A549 (cell line): ENCODE measurements at regions not wholly inside any gene's neighbourhood (a gene's known extent, or its start where the extent isn't known, plus 50 kb on each side); places are given as distances from the start of the nearest gene placed in this dataset.

ENCODE experiments used
- ATAC-seq, 2 experiments: fragments of 200-7000 bp in 1 of 2; fragments of >200 bp in 1 of 2; cut with Nextera tagmentation in 1 of 2; cut with Tn5 transposase in 1 of 2; 3 replicates each; pipeline versions ENCODE4 v1.8.0 to v1.9.1; 2018 to 2020; ENCODE audit warnings: mild to moderate bottlenecking in 1 of 2, moderate library complexity in 1 of 2
- CTCF ChIA-PET: fragments of 300-600 bp; sonication (Branson Sonifier 250); formaldehyde crosslinking; extraction: SDS; loops from one replicate; lab custom pipeline; 2021; ENCODE audit warnings: antibody characterized with exemption, inconsistent platforms; lab: Yijun Ruan, JAX
- POLR2A ChIA-PET: fragments of 350-600 bp; formaldehyde crosslinking; extraction: SDS; loops from one replicate; lab custom pipeline; 2021; ENCODE audit warnings: antibody characterized with exemption, inconsistent platforms; lab: Yijun Ruan, JAX
- DNase-seq, 2 experiments: peaks; one replicate each; pipeline versions ENCODE4 v3.0.0 to v3.0.0-alpha.2; 2011 to 2016; ENCODE audit warnings: low read depth in 1 of 2, low spot score in 1 of 2
- FAIRE-seq: peaks from 2 replicates; lab custom pipeline; 2011; peaks lifted over from hg19 to GRCh38; lab: Jason Lieb, UNC
- H3K27ac ChIP-seq, 2 experiments: fragments of >200 bp; sonication (Bioruptor Twin); formaldehyde crosslinking; 3 replicates each; pipeline ENCODE4 v1.5.1; 2016 to 2017
- H3K4me1 ChIP-seq: fragments of >200 bp; sonication (Bioruptor Twin); formaldehyde crosslinking; 3 replicates; pipeline ENCODE4 v1.6.1; 2016
- H3K4me2 ChIP-seq: fragments of >200 bp; sonication (Bioruptor Twin); formaldehyde crosslinking; 3 replicates; pipeline ENCODE4 v1.6.1; 2016
- H3K4me3 ChIP-seq: fragments of >200 bp; sonication (Bioruptor Twin); formaldehyde crosslinking; 3 replicates; pipeline ENCODE4 v1.5.1; 2016
- H3K9me3 ChIP-seq: fragments of >200 bp; sonication (Bioruptor Twin); formaldehyde crosslinking; 3 replicates; pipeline ENCODE4 v1.6.1; 2016
- EHF ChIP-seq: fragments of 250-450 bp; sonication (Bioruptor Pico); IDR thresholded peaks from 2 replicates; pipeline ENCODE4 v1.5.0; 2020; ENCODE audit warnings: mild to moderate bottlenecking
- FOSB ChIP-seq: fragments of 250-450 bp; sonication (Bioruptor Pico); IDR thresholded peaks from 2 replicates; pipeline ENCODE4 v1.5.0; 2020; ENCODE audit warnings: mild to moderate bottlenecking, moderate library complexity
- FOSL2 ChIP-seq, 2 experiments: fragments of 450-650 bp in 1 of 2; fragments of >200 bp in 1 of 2; sonication (Bioruptor Twin) in 1 of 2; formaldehyde crosslinking; IDR thresholded peaks; 2 replicates each; pipeline versions ENCODE4 v1.5.0 to v1.6.1; 2016 to 2020; ENCODE audit warnings: mild to moderate bottlenecking in 1 of 2, moderate library complexity in 1 of 2
- FOXS1 ChIP-seq: fragments of 250-450 bp; sonication (Bioruptor Pico); IDR thresholded peaks from 2 replicates; pipeline ENCODE4 v1.5.0; 2020; ENCODE audit warnings: mild to moderate bottlenecking, moderate library complexity
- HOXB13 ChIP-seq: fragments of 250-450 bp; sonication (Bioruptor Pico); IDR thresholded peaks from 2 replicates; pipeline ENCODE4 v1.5.0; 2020; ENCODE audit warnings: low read depth, mild to moderate bottlenecking, moderate library complexity
- NFE2L2 ChIP-seq: fragments of 150-350 bp; conservative IDR thresholded peaks from 2 replicates; pipeline ENCODE4 v1.6.1; 2014; ENCODE audit warnings: low read length
- NPAS2 ChIP-seq: fragments of 250-450 bp; sonication (Bioruptor Pico); IDR thresholded peaks from 2 replicates; pipeline ENCODE4 v1.8.0; 2022; ENCODE audit warnings: mild to moderate bottlenecking, moderate library complexity, borderline replicate concordance
- POLR2A ChIP-seq: IDR thresholded peaks from 2 replicates; pipeline ENCODE4 v1.6.1; 2012; ENCODE audit warnings: mild to moderate bottlenecking, low read length
- POLR2AphosphoS2 ChIP-seq: conservative IDR thresholded peaks from 2 replicates; pipeline ENCODE4 v1.6.1; 2012; ENCODE audit warnings: low read length, improper control_type of control experiment, inconsistent platforms
- RARB ChIP-seq: fragments of 250-450 bp; sonication (Bioruptor Pico); IDR thresholded peaks from 2 replicates; pipeline ENCODE4 v1.8.0; 2021; ENCODE audit warnings: mild to moderate bottlenecking, moderate library complexity
- RFX5 ChIP-seq: fragments of 450-650 bp; IDR thresholded peaks from 2 replicates; pipeline ENCODE4 v1.7.1; 2014; ENCODE audit warnings: antibody characterized with exemption, mild to moderate bottlenecking, moderate library complexity
- RNF2 ChIP-seq: fragments of 200-600 bp; sonication (generic); IDR thresholded peaks from 2 replicates; pipeline ENCODE4 v1.6.1; 2016; ENCODE audit warnings: low read depth, mild to moderate bottlenecking, antibody characterized with exemption, moderate library complexity, borderline replicate concordance
- TFCP2L1 ChIP-seq: fragments of 250-450 bp; sonication (Bioruptor Pico); IDR thresholded peaks from 2 replicates; pipeline ENCODE4 v1.5.0; 2021; ENCODE audit warnings: mild to moderate bottlenecking
- ZFP36 ChIP-seq: fragments of 450-650 bp; IDR thresholded peaks from 2 replicates; pipeline ENCODE4 v1.6.1; 2014; ENCODE audit warnings: borderline replicate concordance; ENCODE audit not compliant: partially characterized antibody
- ZSCAN20 ChIP-seq: fragments of 250-450 bp; sonication (Bioruptor Pico); IDR thresholded peaks from 2 replicates; pipeline ENCODE4 v1.8.0; 2022; ENCODE audit warnings: mild to moderate bottlenecking, moderate library complexity
- WGBS: methylation state at CpG from one replicate; pipeline ENCODE4 v1.1.6; 2017; ENCODE audit errors: missing lambda C conversion rate; 5-methylcytosine and 5-hydroxymethylcytosine counted together
- TF ChIP-seq, protein P1 (sequence below): fragments of >200 bp; sonication (Bioruptor Twin); formaldehyde crosslinking; IDR thresholded peaks from 3 replicates; pipeline ENCODE4 v1.6.1; 2016
- TF ChIP-seq, protein P2 (sequence below): fragments of 450-650 bp; IDR thresholded peaks from 2 replicates; pipeline ENCODE4 v1.6.1; 2014; ENCODE audit warnings: antibody characterized with exemption
- TF ChIP-seq, protein P3 (sequence below): IDR thresholded peaks from 2 replicates; pipeline ENCODE4 v1.6.1; 2012
- TF ChIP-seq, protein P4 (sequence below): fragments of 200-600 bp; sonication (generic); IDR thresholded peaks from 2 replicates; pipeline ENCODE4 v1.6.1; 2016; ENCODE audit warnings: antibody characterized with exemption, mild to moderate bottlenecking, moderate library complexity
- TF ChIP-seq, protein P5 (sequence below): IDR thresholded peaks from 2 replicates; pipeline ENCODE4 v1.6.1; 2012; ENCODE audit warnings: low read depth, borderline replicate concordance

DNA sequence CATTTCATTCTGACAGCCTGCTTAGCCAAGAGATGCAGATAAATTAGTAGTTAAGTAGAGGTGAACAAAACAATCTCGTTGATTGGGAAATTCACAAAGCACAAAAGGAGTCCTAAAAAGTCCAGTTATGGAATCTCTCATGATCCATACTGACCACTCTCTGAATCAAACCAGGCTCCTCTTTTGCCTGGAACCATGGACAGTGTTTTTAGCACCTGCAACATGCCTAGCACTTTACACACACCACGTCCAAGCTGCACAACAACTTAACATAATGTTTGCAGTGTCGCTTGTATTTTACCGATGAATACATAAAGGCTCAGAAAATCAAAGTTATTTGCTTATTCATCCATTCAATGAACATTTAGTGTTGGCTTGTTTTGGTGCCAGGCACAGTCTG lies 101.8 kb upstream of the ST8SIA2 start:
- H3K27ac ChIP-seq: no peak overlapping the region
- FAIRE-seq (no peak), DNase-seq (no peak), ATAC-seq (no peak)
- 42% methylated on average over 4 of the region's 4 CpGs for WGBS
- no peak for TF ChIP-seq FOSB (CRISPR knock-in tag)
- no peak for TF ChIP-seq RNF2
- no peak for TF ChIP-seq HOXB13 (CRISPR knock-in tag)
- no peak for TF ChIP-seq NPAS2 (CRISPR knock-in tag)
- no peak for TF ChIP-seq RARB (CRISPR knock-in tag)
- TF ChIP-seq ZSCAN20: no peak
- TF ChIP-seq EHF (CRISPR knock-in tag): no peak
- TF ChIP-seq RFX5: no peak
- TF ChIP-seq, protein P1, sequence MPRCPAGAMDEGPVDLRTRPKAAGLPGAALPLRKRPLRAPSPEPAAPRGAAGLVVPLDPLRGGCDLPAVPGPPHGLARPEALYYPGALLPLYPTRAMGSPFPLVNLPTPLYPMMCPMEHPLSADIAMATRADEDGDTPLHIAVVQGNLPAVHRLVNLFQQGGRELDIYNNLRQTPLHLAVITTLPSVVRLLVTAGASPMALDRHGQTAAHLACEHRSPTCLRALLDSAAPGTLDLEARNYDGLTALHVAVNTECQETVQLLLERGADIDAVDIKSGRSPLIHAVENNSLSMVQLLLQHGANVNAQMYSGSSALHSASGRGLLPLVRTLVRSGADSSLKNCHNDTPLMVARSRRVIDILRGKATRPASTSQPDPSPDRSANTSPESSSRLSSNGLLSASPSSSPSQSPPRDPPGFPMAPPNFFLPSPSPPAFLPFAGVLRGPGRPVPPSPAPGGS: no peak
- ChIA-PET POLR2A (no interaction called here), CTCF (no interaction called here)
- no peaks in the 10 kb centered on the region; the same call in 2 of the 3 replicates for H3K9me3 ChIP-seq
- H3K4me1 ChIP-seq: no peaks in the 10 kb centered on the region
- H3K4me3 ChIP-seq: no peak overlapping the region
- no peak overlapping the region for H3K4me2 ChIP-seq

DNA sequence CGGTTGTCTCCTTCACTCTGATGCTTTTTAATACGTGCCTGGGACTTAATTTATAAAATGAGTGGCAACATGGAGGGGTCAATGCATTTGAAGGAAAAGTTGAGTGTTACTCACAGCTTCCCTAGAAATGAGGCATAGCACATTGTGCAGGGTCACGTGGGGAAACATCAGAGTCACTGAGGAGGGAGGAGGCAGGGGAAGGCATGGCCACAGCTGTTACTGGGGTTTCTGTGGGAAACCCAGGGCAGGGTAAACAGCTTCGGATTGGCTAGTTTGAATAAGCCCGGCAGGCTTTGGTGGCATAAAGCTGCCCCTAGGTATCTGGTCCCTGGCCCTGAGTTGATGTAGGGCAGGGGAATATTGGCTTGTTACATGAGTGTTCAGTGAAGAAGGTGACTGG lies 98.9 kb upstream of the ST8SIA2 start:
- no peak overlapping the region for H3K4me3 ChIP-seq
- H3K9me3 ChIP-seq: no peaks in the 10 kb centered on the region; the same call in 2 of the 3 replicates
- no peaks in the 10 kb centered on the region for H3K4me1 ChIP-seq
- no peak for ATAC-seq
- no peak for FAIRE-seq
- ChIA-PET POLR2A (no interaction called here), CTCF (interaction anchor here (0.9 kb wide), 1 partner anchor 21 kb away, joined by 3 read pairs; no protein-coding TSS in a partner anchor)
- no peak for TF ChIP-seq RARB (CRISPR knock-in tag)
- TF ChIP-seq, protein P2, sequence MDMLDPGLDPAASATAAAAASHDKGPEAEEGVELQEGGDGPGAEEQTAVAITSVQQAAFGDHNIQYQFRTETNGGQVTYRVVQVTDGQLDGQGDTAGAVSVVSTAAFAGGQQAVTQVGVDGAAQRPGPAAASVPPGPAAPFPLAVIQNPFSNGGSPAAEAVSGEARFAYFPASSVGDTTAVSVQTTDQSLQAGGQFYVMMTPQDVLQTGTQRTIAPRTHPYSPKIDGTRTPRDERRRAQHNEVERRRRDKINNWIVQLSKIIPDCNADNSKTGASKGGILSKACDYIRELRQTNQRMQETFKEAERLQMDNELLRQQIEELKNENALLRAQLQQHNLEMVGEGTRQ: no peak
- TF ChIP-seq POLR2A: no peak
- TF ChIP-seq, protein P3, sequence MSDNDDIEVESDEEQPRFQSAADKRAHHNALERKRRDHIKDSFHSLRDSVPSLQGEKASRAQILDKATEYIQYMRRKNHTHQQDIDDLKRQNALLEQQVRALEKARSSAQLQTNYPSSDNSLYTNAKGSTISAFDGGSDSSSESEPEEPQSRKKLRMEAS: no peak
- TF ChIP-seq ZFP36: no peak
- TF ChIP-seq, protein P4, sequence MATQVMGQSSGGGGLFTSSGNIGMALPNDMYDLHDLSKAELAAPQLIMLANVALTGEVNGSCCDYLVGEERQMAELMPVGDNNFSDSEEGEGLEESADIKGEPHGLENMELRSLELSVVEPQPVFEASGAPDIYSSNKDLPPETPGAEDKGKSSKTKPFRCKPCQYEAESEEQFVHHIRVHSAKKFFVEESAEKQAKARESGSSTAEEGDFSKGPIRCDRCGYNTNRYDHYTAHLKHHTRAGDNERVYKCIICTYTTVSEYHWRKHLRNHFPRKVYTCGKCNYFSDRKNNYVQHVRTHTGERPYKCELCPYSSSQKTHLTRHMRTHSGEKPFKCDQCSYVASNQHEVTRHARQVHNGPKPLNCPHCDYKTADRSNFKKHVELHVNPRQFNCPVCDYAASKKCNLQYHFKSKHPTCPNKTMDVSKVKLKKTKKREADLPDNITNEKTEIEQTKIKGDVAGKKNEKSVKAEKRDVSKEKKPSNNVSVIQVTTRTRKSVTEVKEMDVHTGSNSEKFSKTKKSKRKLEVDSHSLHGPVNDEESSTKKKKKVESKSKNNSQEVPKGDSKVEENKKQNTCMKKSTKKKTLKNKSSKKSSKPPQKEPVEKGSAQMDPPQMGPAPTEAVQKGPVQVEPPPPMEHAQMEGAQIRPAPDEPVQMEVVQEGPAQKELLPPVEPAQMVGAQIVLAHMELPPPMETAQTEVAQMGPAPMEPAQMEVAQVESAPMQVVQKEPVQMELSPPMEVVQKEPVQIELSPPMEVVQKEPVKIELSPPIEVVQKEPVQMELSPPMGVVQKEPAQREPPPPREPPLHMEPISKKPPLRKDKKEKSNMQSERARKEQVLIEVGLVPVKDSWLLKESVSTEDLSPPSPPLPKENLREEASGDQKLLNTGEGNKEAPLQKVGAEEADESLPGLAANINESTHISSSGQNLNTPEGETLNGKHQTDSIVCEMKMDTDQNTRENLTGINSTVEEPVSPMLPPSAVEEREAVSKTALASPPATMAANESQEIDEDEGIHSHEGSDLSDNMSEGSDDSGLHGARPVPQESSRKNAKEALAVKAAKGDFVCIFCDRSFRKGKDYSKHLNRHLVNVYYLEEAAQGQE: no peak
- no peak for TF ChIP-seq FOSL2 (IDR thresholded peaks at IDR 0.05)
- TF ChIP-seq FOSL2 (CRISPR knock-in tag; IDR thresholded peaks at IDR 0.05): no peak
- no peak for TF ChIP-seq TFCP2L1 (CRISPR knock-in tag)
- no peak for TF ChIP-seq FOXS1 (CRISPR knock-in tag)
- TF ChIP-seq POLR2AphosphoS2: no peak
- no peak for TF ChIP-seq ZSCAN20
- no peak for TF ChIP-seq NFE2L2
- TF ChIP-seq RNF2: no peak
- TF ChIP-seq, protein P5, sequence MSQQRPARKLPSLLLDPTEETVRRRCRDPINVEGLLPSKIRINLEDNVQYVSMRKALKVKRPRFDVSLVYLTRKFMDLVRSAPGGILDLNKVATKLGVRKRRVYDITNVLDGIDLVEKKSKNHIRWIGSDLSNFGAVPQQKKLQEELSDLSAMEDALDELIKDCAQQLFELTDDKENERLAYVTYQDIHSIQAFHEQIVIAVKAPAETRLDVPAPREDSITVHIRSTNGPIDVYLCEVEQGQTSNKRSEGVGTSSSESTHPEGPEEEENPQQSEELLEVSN: no peak
- TF ChIP-seq, protein P1: no peak
- no peak for DNase-seq
- WGBS: 22% methylated on average over 5 of the region's 5 CpGs
- no peak overlapping the region for H3K27ac ChIP-seq
- H3K4me2 ChIP-seq: no peak overlapping the region
